ENCODE measurements at regions not wholly inside any gene's neighbourhood (a gene's known extent, or its start where the extent isn't known, plus 50 kb on each side); places are given as distances from the start of the nearest gene placed in this dataset.

- Histone ChIP-seq H3K4me1 (ENCODE audit: control insufficient read depth in 1 of 2, insufficient read depth in 2 of 2, low read length in 2 of 2) (peaks cover 2 to 6% of the 10 kb centered on the region in 2 experiments), H3K9ac (ENCODE audit: low read length) (no peak overlapping the region), H3K27me3 (ENCODE audit: insufficient read depth, low read length) (no peaks in the 10 kb centered on the region), H3K18ac (ENCODE audit: low read length) (no peak overlapping the region), H3K27ac (ENCODE audit: low read depth, low read length) (no peak overlapping the region), H4K8ac (ENCODE audit: low read depth, low read length) (peak overlapping the region; percentile 1), H3K4me2 (ENCODE audit: low read length) (no peak overlapping the region), H3K36me3 (ENCODE audit: control insufficient read depth in 1 of 2, insufficient read depth in 2 of 2, low read length in 2 of 2) (peaks cover 0 to 2% of the 10 kb centered on the region in 2 experiments), H2AK5ac (ENCODE audit: low read length) (no peak overlapping the region), H4K12ac (ENCODE audit: low read depth, low read length) (no peak overlapping the region), H3K23ac (ENCODE audit: low read length) (no peak overlapping the region), H2BK12ac (ENCODE audit: low read length) (no peak overlapping the region), H3K4me3 (ENCODE audit: low read depth, low read length) (no peak overlapping the region), H3K14ac (ENCODE audit: low read length) (no peak overlapping the region), H2BK120ac (ENCODE audit: insufficient read depth, low read length, poor library complexity) (peak overlapping the region; percentile 28), H3K79me2 (ENCODE audit: control insufficient read depth, insufficient read depth, low read length, poor library complexity) (no peaks in the 10 kb centered on the region), H4K91ac (ENCODE audit: low read depth, low read length) (peak overlapping the region; percentile 13), H3K79me1 (ENCODE audit: low read length) (peaks cover 3% of the 10 kb centered on the region), H3K4ac (ENCODE audit: low read depth, low read length) (no peak overlapping the region), H3K9me3 (ENCODE audit: insufficient read depth, low read depth, low read length) (peaks cover 6% of the 10 kb centered on the region), H2AFZ (ENCODE audit: insufficient read depth, low read length, poor library complexity) (no peak overlapping the region), H2BK5ac (ENCODE audit: low read depth, low read length, poor library complexity) (no peak overlapping the region)
- no CpG with 5 or more reads among the region's 2 CpGs for WGBS (ENCODE audit: extremely low coverage, insufficient coverage, insufficient read length)
- DNase-seq = peak in 1 of 2 donors; percentile 42
Observed at GRCh38 chr20:56797023-56797422, 167.9 kb downstream of the TFAP2C start.

DNA sequence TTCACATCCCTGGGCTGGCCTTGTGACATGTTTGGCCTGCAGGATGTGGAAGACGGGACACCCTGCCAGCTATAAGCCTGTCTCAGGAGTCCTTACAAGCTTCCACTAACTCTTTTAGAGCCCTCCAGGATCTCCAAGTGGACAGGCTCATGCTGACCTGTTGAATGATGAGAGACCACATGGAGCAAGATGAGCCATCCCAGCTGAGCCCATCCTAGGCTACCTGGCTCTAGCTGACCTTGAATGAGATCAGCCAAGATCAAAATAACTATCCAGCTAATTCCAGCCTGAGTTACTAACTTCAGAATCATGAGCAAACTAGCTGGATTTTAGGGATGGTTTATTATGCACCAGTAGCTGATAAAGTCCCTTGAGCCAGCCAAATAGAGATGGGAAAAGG lies 169.5 kb downstream of the TFAP2C start:
- Histone ChIP-seq H3K4me3 (ENCODE audit: low read depth, low read length) (no peak overlapping the region), H3K9ac (ENCODE audit: low read length) (no peak overlapping the region), H3K4ac (ENCODE audit: low read depth, low read length) (no peak overlapping the region), H2BK5ac (ENCODE audit: low read depth, low read length, poor library complexity) (no peak overlapping the region), H3K27me3 (ENCODE audit: insufficient read depth, low read length) (no peaks in the 10 kb centered on the region), H2BK12ac (ENCODE audit: low read length) (no peak overlapping the region), H3K14ac (ENCODE audit: low read length) (no peak overlapping the region), H3K4me2 (ENCODE audit: low read length) (no peak overlapping the region), H2AFZ (ENCODE audit: insufficient read depth, low read length, poor library complexity) (no peak overlapping the region), H2BK120ac (ENCODE audit: insufficient read depth, low read length, poor library complexity) (no peak overlapping the region), H3K79me2 (ENCODE audit: control insufficient read depth, insufficient read depth, low read length, poor library complexity) (no peaks in the 10 kb centered on the region), H3K9me3 (ENCODE audit: insufficient read depth, low read depth, low read length) (peaks cover 3% of the 10 kb centered on the region), H4K91ac (ENCODE audit: low read depth, low read length) (no peak overlapping the region), H3K79me1 (ENCODE audit: low read length) (peaks cover 5% of the 10 kb centered on the region), H3K4me1 (ENCODE audit: control insufficient read depth in 1 of 2, insufficient read depth in 2 of 2, low read length in 2 of 2) (peaks cover 2 to 6% of the 10 kb centered on the region in 2 experiments), H4K8ac (ENCODE audit: low read depth, low read length) (no peak overlapping the region), H2AK5ac (ENCODE audit: low read length) (no peak overlapping the region), H3K23ac (ENCODE audit: low read length) (no peak overlapping the region), H3K27ac (ENCODE audit: low read depth, low read length) (no peak overlapping the region), H4K12ac (ENCODE audit: low read depth, low read length) (no peak overlapping the region), H3K18ac (ENCODE audit: low read length) (no peak overlapping the region), H3K36me3 (ENCODE audit: control insufficient read depth in 1 of 2, insufficient read depth in 2 of 2, low read length in 2 of 2) (peaks cover 0 to 2% of the 10 kb centered on the region in 2 experiments)
- no peak for DNase-seq
- no CpG with 5 or more reads among the region's 1 CpG for WGBS (ENCODE audit: extremely low coverage, insufficient coverage, insufficient read length)

- DNase-seq = no peak
- Histone ChIP-seq H2AFZ (ENCODE audit: insufficient read depth, low read length, poor library complexity) (no peak overlapping the region), H3K23ac (ENCODE audit: low read length) (no peak overlapping the region), H2BK12ac (ENCODE audit: low read length) (no peak overlapping the region), H4K91ac (ENCODE audit: low read depth, low read length) (no peak overlapping the region), H3K9ac (ENCODE audit: low read length) (no peak overlapping the region), H3K9me3 (ENCODE audit: insufficient read depth, low read depth, low read length) (peaks cover 3% of the 10 kb centered on the region), H4K12ac (ENCODE audit: low read depth, low read length) (no peak overlapping the region), H3K27ac (ENCODE audit: low read depth, low read length) (no peak overlapping the region), H3K4ac (ENCODE audit: low read depth, low read length) (no peak overlapping the region), H3K4me1 (ENCODE audit: control insufficient read depth in 1 of 2, insufficient read depth in 2 of 2, low read length in 2 of 2) (peaks cover 3 to 9% of the 10 kb centered on the region in 2 experiments), H3K4me2 (ENCODE audit: low read length) (no peak overlapping the region), H3K14ac (ENCODE audit: low read length) (no peak overlapping the region), H3K27me3 (ENCODE audit: insufficient read depth, low read length) (no peaks in the 10 kb centered on the region), H2BK120ac (ENCODE audit: insufficient read depth, low read length, poor library complexity) (no peak overlapping the region), H3K4me3 (ENCODE audit: low read depth, low read length) (no peak overlapping the region), H3K18ac (ENCODE audit: low read length) (no peak overlapping the region), H2BK5ac (ENCODE audit: low read depth, low read length, poor library complexity) (no peak overlapping the region), H3K36me3 (ENCODE audit: control insufficient read depth in 1 of 2, insufficient read depth in 2 of 2, low read length in 2 of 2) (peaks cover 0 to 2% of the 10 kb centered on the region in 2 experiments), H4K8ac (ENCODE audit: low read depth, low read length) (no peak overlapping the region), H2AK5ac (ENCODE audit: low read length) (no peak overlapping the region), H3K79me2 (ENCODE audit: control insufficient read depth, insufficient read depth, low read length, poor library complexity) (no peaks in the 10 kb centered on the region), H3K79me1 (ENCODE audit: low read length) (peaks cover 9% of the 10 kb centered on the region)
- WGBS (ENCODE audit: extremely low coverage, insufficient coverage, insufficient read length) = no CpG with 5 or more reads among the region's 2 CpGs
Observed at GRCh38 chr20:56799187-56799586, 170.1 kb downstream of the TFAP2C start.

- Histone ChIP-seq H3K27ac (ENCODE audit: low read depth, low read length) (no peak overlapping the region), H3K79me2 (ENCODE audit: control insufficient read depth, insufficient read depth, low read length, poor library complexity) (peaks cover 3% of the 10 kb centered on the region), H3K4me2 (ENCODE audit: low read length) (no peak overlapping the region), H2BK120ac (ENCODE audit: insufficient read depth, low read length, poor library complexity) (no peak overlapping the region), H2BK5ac (ENCODE audit: low read depth, low read length, poor library complexity) (no peak overlapping the region), H2AK5ac (ENCODE audit: low read length) (no peak overlapping the region), H3K79me1 (ENCODE audit: low read length) (peaks cover 14% of the 10 kb centered on the region), H4K8ac (ENCODE audit: low read depth, low read length) (no peak overlapping the region), H3K4me3 (ENCODE audit: low read depth, low read length) (no peak overlapping the region), H3K4me1 (ENCODE audit: control insufficient read depth in 1 of 2, insufficient read depth in 2 of 2, low read length in 2 of 2) (peaks cover 8 to 16% of the 10 kb centered on the region in 2 experiments), H3K18ac (ENCODE audit: low read length) (no peak overlapping the region), H3K27me3 (ENCODE audit: insufficient read depth, low read length) (no peaks in the 10 kb centered on the region), H3K4ac (ENCODE audit: low read depth, low read length) (no peak overlapping the region), H4K12ac (ENCODE audit: low read depth, low read length) (no peak overlapping the region), H3K14ac (ENCODE audit: low read length) (no peak overlapping the region), H3K23ac (ENCODE audit: low read length) (no peak overlapping the region), H2AFZ (ENCODE audit: insufficient read depth, low read length, poor library complexity) (no peak overlapping the region), H3K36me3 (ENCODE audit: control insufficient read depth in 1 of 2, insufficient read depth in 2 of 2, low read length in 2 of 2) (peaks cover 0 to 2% of the 10 kb centered on the region in 2 experiments), H3K9ac (ENCODE audit: low read length) (no peak overlapping the region), H3K9me3 (ENCODE audit: insufficient read depth, low read depth, low read length) (peaks cover 4% of the 10 kb centered on the region), H4K91ac (ENCODE audit: low read depth, low read length) (no peak overlapping the region), H2BK12ac (ENCODE audit: low read length) (no peak overlapping the region)
- DNase-seq = no peak
- WGBS (ENCODE audit: extremely low coverage, insufficient coverage, insufficient read length) = no CpG with 5 or more reads among the region's 4 CpGs
Observed at GRCh38 chr20:56800088-56800487, 171.0 kb downstream of the TFAP2C start.
